ENCODE measurements at regions not wholly inside any gene's neighbourhood (a gene's known extent, or its start where the extent isn't known, plus 50 kb on each side); places are given as distances from the start of the nearest gene placed in this dataset.

- no peaks in the 10 kb centered on the region for H3K27me3 ChIP-seq
- H3K9me3 ChIP-seq = no peaks in the 10 kb centered on the region
- H3K36me3 ChIP-seq = no peaks in the 10 kb centered on the region
- DNase-seq (ENCODE audit: low spot score in 2 of 2) = no peak
- no peaks in the 10 kb centered on the region for H3K4me1 ChIP-seq
- no peak for TF ChIP-seq POLR2A (IDR thresholded peaks at IDR 0.05)
- no peak for TF ChIP-seq CTCF (IDR thresholded peaks at IDR 0.05)
- no peak for TF ChIP-seq EP300 (IDR thresholded peaks at IDR 0.05)
- no peak for TF ChIP-seq POLR2AphosphoS5 (IDR thresholded peaks at IDR 0.05)
- no peak overlapping the region for H3K4me3 ChIP-seq
- H3K27ac ChIP-seq = no peak overlapping the region
- WGBS = 71% methylated on average over 8 of the region's 8 CpGs
These were observed 640.2 kb upstream of the POU3F3 start for GRCh38 chr2:104213758-104214157.

- H3K4me3 ChIP-seq = no peak overlapping the region
- no peak for DNase-seq (ENCODE audit: low spot score in 2 of 2)
- no peak for TF ChIP-seq POLR2AphosphoS5 (IDR thresholded peaks at IDR 0.05)
- no peak for TF ChIP-seq POLR2A (IDR thresholded peaks at IDR 0.05)
- no peak for TF ChIP-seq CTCF (IDR thresholded peaks at IDR 0.05)
- no peak for TF ChIP-seq EP300 (IDR thresholded peaks at IDR 0.05)
- 43% methylated on average over 14 of the region's 14 CpGs for WGBS
- H3K9me3 ChIP-seq = no peaks in the 10 kb centered on the region
- no peaks in the 10 kb centered on the region for H3K4me1 ChIP-seq
- no peaks in the 10 kb centered on the region for H3K36me3 ChIP-seq
- H3K27ac ChIP-seq = no peak overlapping the region
- H3K27me3 ChIP-seq = no peaks in the 10 kb centered on the region
These were observed 638.4 kb upstream of the POU3F3 start for GRCh38 chr2:104215269-104216161.

GRCh38 chr2:104233591-104233990 lies 620.3 kb upstream of the POU3F3 start:
- 87% methylated on average over 1 of the region's 1 CpG for WGBS
- no peaks in the 10 kb centered on the region for H3K36me3 ChIP-seq
- H3K4me1 ChIP-seq = no peaks in the 10 kb centered on the region
- TF ChIP-seq CTCF (IDR thresholded peaks at IDR 0.05) (no peak), EP300 (IDR thresholded peaks at IDR 0.05) (no peak), POLR2A (IDR thresholded peaks at IDR 0.05) (no peak), POLR2AphosphoS5 (IDR thresholded peaks at IDR 0.05) (no peak)
- H3K27me3 ChIP-seq = no peaks in the 10 kb centered on the region
- no peaks in the 10 kb centered on the region for H3K9me3 ChIP-seq
- H3K4me3 ChIP-seq = no peak overlapping the region
- DNase-seq (ENCODE audit: low spot score in 2 of 2) = no peak
- no peak overlapping the region for H3K27ac ChIP-seq

GRCh38 chr2:104236491-104236890 lies 617.4 kb upstream of the POU3F3 start:
- Histone ChIP-seq H3K4me1 (no peaks in the 10 kb centered on the region), H3K27me3 (no peaks in the 10 kb centered on the region), H3K36me3 (no peaks in the 10 kb centered on the region), H3K4me3 (no peak overlapping the region), H3K9me3 (peaks cover 13% of the 10 kb centered on the region), H3K27ac (no peak overlapping the region)
- 74% methylated on average over 5 of the region's 5 CpGs for WGBS
- no peak for TF ChIP-seq POLR2AphosphoS5 (IDR thresholded peaks at IDR 0.05)
- TF ChIP-seq EP300 (IDR thresholded peaks at IDR 0.05) = no peak
- no peak for TF ChIP-seq POLR2A (IDR thresholded peaks at IDR 0.05)
- TF ChIP-seq CTCF (IDR thresholded peaks at IDR 0.05) = no peak
- no peak for DNase-seq (ENCODE audit: low spot score in 2 of 2)

- no peaks in the 10 kb centered on the region for H3K36me3 ChIP-seq
- TF ChIP-seq POLR2A (IDR thresholded peaks at IDR 0.05) (no peak), POLR2AphosphoS5 (IDR thresholded peaks at IDR 0.05) (no peak), CTCF (IDR thresholded peaks at IDR 0.05) (no peak), EP300 (IDR thresholded peaks at IDR 0.05) (no peak)
- H3K27me3 ChIP-seq = no peaks in the 10 kb centered on the region
- no peak for DNase-seq (ENCODE audit: low spot score in 2 of 2)
- H3K4me1 ChIP-seq = no peaks in the 10 kb centered on the region
- H3K27ac ChIP-seq = no peak overlapping the region
- H3K9me3 ChIP-seq = peaks cover 20% of the 10 kb centered on the region
- no peak overlapping the region for H3K4me3 ChIP-seq
These were observed 612.9 kb upstream of the POU3F3 start for GRCh38 chr2:104240984-104241383.
